Psoas muscle (tissue), 7 donors: ENCODE measurements at regions not wholly inside any gene's neighbourhood (a gene's known extent, or its start where the extent isn't known, plus 50 kb on each side); places are given as distances from the start of the nearest gene placed in this dataset.

Experiments used
- ATAC-seq, 4 donors: fragments of 200-7000 bp; cut with Tn5 transposase; one replicate each; pipeline ENCODE4 v1.9.1; 2020; ENCODE audit warnings: moderate library complexity in 3 of 4, mild to moderate bottlenecking in 2 of 4
- DNase-seq, 2 donors: peaks; one replicate each; pipeline ENCODE4 v3.0.0-alpha.2; 2020
- H3K27ac ChIP-seq: fragments of 200-600 bp; one replicate; pipeline ENCODE4 v1.8.0; 2022
- H3K27me3 ChIP-seq, 3 donors: fragments of 200-600 bp in 1 of 3; one replicate each; pipeline versions ENCODE4 v1.6.1 to v1.8.0; 2013 to 2022; ENCODE audit warnings: low read length in 2 of 3, mild to moderate bottlenecking in 2 of 3, moderate library complexity in 1 of 3; ENCODE audit not compliant: insufficient read depth in 3 of 3
- H3K36me3 ChIP-seq, 2 donors: fragments of 200-600 bp in 1 of 2; one replicate each; pipeline versions ENCODE4 v1.6.1 to v1.8.0; 2013 to 2022; ENCODE audit warnings: low read depth in 1 of 2, mild to moderate bottlenecking in 1 of 2, moderate library complexity in 1 of 2; ENCODE audit not compliant: insufficient read depth in 1 of 2
- H3K4me1 ChIP-seq: fragments of 200-600 bp; one replicate; pipeline ENCODE4 v1.8.0; 2022
- H3K4me3 ChIP-seq: fragments of 200-600 bp; one replicate; pipeline ENCODE4 v1.8.0; 2022; ENCODE audit warnings: mild to moderate bottlenecking
- H3K9me3 ChIP-seq: fragments of 200-600 bp; one replicate; pipeline ENCODE4 v1.8.0; 2022
- WGBS, 3 donors: extraction: QIAGEN DNeasy Blood & Tissue Kit; methylation state at CpG; one replicate each; pipeline versions ENCODE4 v1.1.6 to v1.1.7; 2013; 5-methylcytosine and 5-hydroxymethylcytosine counted together
- intact Hi-C, 2 donors: fragments of 100-400 bp; cut with DNase I; formaldehyde crosslinking; loops; one replicate each; pipeline versions ENCODE4 v1.11.0 to v1.14.2; 2022
- TF ChIP-seq, protein P1 (sequence below): fragments of 200-600 bp; IDR thresholded peaks from one replicate; pipeline ENCODE4 v1.8.0; 2022; ENCODE audit warnings: antibody characterized with exemption
- donor health status: healthy with polysubstance abuse.
- donor health status: DM: no; HTN: no; CAD: no; lungs with moderate emphysema.
- donor health status: Bipolar disorder and iron deficiency.
- donor health status: healthy.
- donor health status: DM: yes; HTN: yes; CAD: no.
- donor health status: DM: no; HTN: no; CAD: no.
- donor health status: DM: yes; HTN: yes; CAD: no.

DNA sequence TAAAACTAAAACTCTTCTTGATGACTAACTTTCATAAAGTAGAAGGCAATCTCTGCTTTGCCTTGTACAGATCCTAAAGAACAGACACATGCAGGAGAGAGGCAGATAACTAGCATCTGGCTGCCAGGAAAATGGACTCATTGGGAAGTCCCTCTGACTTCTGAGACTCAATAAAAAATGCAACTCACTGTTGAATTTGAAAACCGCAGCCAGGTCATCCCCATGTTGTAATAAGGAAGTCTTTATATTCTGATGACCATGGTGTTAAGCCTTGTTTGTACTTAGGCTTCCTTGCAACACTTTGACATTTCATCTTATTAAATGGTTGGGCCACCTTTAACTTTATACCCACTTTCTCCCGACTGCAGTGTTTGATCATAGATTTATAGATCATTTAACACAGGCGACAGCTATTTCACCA lies 375.1 kb upstream of the KCNH7 start:
- DNase-seq (no peak), ATAC-seq (no peak)
- intact Hi-C loops: no loop called here
- Histone ChIP-seq H3K4me1 (no peaks in the 10 kb centered on the region), H3K27me3 (peaks cover 0 to 2% (median 0%) of the 10 kb centered on the region in 3 donors), H3K9me3 (no peaks in the 10 kb centered on the region), H3K36me3 (no peaks in the 10 kb centered on the region), H3K4me3 (no peak overlapping the region), H3K27ac (no peak overlapping the region)
- TF ChIP-seq, protein P1, sequence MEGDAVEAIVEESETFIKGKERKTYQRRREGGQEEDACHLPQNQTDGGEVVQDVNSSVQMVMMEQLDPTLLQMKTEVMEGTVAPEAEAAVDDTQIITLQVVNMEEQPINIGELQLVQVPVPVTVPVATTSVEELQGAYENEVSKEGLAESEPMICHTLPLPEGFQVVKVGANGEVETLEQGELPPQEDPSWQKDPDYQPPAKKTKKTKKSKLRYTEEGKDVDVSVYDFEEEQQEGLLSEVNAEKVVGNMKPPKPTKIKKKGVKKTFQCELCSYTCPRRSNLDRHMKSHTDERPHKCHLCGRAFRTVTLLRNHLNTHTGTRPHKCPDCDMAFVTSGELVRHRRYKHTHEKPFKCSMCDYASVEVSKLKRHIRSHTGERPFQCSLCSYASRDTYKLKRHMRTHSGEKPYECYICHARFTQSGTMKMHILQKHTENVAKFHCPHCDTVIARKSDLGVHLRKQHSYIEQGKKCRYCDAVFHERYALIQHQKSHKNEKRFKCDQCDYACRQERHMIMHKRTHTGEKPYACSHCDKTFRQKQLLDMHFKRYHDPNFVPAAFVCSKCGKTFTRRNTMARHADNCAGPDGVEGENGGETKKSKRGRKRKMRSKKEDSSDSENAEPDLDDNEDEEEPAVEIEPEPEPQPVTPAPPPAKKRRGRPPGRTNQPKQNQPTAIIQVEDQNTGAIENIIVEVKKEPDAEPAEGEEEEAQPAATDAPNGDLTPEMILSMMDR: no peak
- WGBS, 3 donors: 71 to 75% (median 72%) methylated on average over 3 of the region's 3 CpGs

DNA sequence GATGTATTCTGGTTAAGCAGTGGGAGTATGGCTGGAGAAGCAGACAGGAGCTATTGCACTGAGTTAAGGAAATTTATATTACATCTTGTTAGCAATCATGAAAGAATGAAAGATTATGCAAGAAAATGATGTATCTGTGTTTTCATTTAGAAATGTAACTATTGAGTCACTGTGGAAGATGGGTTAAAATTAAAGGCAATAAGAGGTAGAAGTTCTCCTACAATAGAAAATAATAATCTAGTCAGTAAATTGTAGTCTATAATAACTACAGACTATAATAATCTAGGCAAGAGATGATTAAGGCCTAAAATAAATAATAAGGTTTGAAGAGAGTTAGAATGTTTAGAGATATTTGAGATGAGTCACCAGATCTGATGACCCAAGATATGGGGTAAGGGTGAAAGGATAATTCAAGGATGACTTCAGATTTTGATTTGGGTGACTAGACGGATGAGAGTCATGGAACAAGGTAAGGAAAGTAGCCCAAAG lies 371.9 kb upstream of the KCNH7 start:
- no peak for DNase-seq
- TF ChIP-seq, protein P1: no peak
- no peak overlapping the region for H3K27ac ChIP-seq
- WGBS, 3 donors: 73 to 81% (median 78%) methylated on average over 1 of the region's 1 CpG
- H3K9me3 ChIP-seq: no peaks in the 10 kb centered on the region
- no peaks in the 10 kb centered on the region for H3K4me1 ChIP-seq
- no peaks in the 10 kb centered on the region for H3K27me3 ChIP-seq
- no peaks in the 10 kb centered on the region for H3K36me3 ChIP-seq
- intact Hi-C loops: no loop called here
- no peak overlapping the region for H3K4me3 ChIP-seq
- ATAC-seq: no peak

DNA sequence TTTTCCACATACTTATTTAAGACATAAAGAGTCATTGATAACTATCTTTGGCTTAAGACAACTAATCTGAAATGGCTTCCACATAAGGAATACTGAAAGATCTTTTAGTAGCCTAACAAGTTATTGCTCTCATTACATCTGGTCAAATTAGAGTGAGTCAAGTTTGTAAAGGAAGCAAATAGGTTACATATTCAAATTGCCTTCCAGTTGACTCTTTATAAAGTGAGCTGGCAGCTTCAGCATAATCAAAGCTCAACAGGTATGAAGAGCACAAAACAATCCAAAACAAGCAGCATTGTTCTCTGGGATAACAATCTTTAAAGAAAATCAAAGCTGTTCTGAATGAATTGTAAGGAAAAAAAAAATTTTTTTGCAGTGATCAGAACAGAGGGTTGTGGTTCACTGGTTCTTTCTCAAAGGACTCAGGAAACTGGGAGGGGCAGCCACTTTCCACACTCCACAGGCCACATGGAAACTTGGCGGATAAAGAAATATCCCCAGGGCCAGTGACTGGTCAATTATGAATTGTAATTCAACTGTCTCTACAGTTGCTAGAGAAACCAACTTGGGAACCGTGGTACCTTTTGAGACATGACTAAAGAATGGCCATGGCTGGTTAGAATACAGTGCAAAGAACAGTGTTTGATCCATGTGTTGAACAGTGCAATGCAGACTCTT lies 369.3 kb upstream of the KCNH7 start:
- H3K4me3 ChIP-seq: no peak overlapping the region
- no peak for DNase-seq
- no peak for ATAC-seq
- H3K36me3 ChIP-seq: no peaks in the 10 kb centered on the region
- no peaks in the 10 kb centered on the region for H3K9me3 ChIP-seq
- no peaks in the 10 kb centered on the region for H3K4me1 ChIP-seq
- WGBS, 3 donors: 68 to 77% (median 72%) methylated on average over 2 of the region's 2 CpGs
- intact Hi-C loops: no loop called here
- no peak overlapping the region for H3K27ac ChIP-seq
- TF ChIP-seq, protein P1: no peak
- H3K27me3 ChIP-seq: no peaks in the 10 kb centered on the region

DNA sequence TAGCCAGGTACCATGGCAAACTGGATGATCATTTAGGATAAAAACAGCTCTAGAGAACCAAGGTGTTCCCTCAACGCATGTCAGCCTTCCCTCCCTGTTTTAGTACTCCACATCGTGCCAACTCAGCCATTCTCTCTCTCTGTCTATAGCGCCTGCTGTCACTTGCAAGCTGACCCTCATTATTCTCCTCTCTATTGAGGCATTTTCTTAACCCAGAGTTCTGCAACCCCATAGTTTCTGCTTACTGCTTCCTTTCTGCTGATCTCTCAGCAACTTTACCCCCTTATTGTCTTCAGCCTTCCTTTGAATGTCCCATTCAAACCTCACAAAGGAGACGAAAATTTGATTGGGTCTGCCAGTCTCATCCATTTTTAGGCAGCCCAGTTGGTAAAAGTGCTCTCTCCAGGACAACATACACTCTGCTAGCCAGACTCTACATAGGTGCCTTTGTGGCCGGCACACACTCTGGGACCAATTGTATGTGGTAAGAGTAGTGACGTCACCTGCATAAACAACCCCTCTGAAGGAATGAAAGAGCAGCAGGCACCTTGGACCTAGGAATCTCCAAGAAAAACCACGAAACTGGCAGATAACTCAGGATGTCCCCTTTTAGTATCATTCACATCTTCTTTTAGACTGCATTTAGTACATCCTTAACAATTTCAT lies 367.2 kb upstream of the KCNH7 start:
- DNase-seq (no peak), ATAC-seq (no peak)
- intact Hi-C loops: no loop called here
- Histone ChIP-seq H3K4me3 (no peak overlapping the region), H3K4me1 (no peaks in the 10 kb centered on the region), H3K36me3 (no peaks in the 10 kb centered on the region), H3K27ac (no peak overlapping the region), H3K27me3 (no peaks in the 10 kb centered on the region), H3K9me3 (no peaks in the 10 kb centered on the region)
- TF ChIP-seq, protein P1: no peak
- WGBS, 3 donors: 68 to 76% (median 74%) methylated on average over 7 of the region's 7 CpGs
